ENCODE measurements at regions not wholly inside any gene's neighbourhood (a gene's known extent, or its start where the extent isn't known, plus 50 kb on each side); places are given as distances from the start of the nearest gene placed in this dataset.
A peak's percentile ranks its signal among the peaks of the same experiment; 100 is the strongest.

GRCh38 chr19:30155381-30156200, 213.6 kb downstream of the URI1 start:
- no TSS peak for BruUV-seq (replicated peaks)
- intact Hi-C loops (cut with micrococcal nuclease), result no loop called here
- Histone ChIP-seq H3K4me3 (no peak overlapping the region), H3K9me3 (replicated peaks; ENCODE audit: control insufficient read depth, insufficient read depth, low read depth, low read length) (no peaks in the 10 kb centered on the region), H4K20me1 (replicated peaks; ENCODE audit: control insufficient read depth, insufficient read depth, low read length) (no peaks in the 10 kb centered on the region), H3K79me2 (ENCODE audit: control insufficient read depth, insufficient read depth, low read length) (no peaks in the 10 kb centered on the region), H3K9ac (ENCODE audit: insufficient read depth in 1 of 2, low read depth in 2 of 2, low read length in 2 of 2) (no peak overlapping the region), H3K9me1 (ENCODE audit: control insufficient read depth, insufficient read depth, low read length) (no peaks in the 10 kb centered on the region), H2AFZ (ENCODE audit: low read depth, low read length) (no peak overlapping the region), H3K27me3 (ENCODE audit: control insufficient read depth in 2 of 2, insufficient read depth in 2 of 2, low read length in 2 of 2) (peaks cover 11 to 35% of the 10 kb centered on the region in 2 experiments; a peak in 4 of 5 replicates), H3K4me1 (replicated peaks in 1 of 2; ENCODE audit: control insufficient read depth in 2 of 2, insufficient read depth in 2 of 2, low read length in 2 of 2) (no peaks in the 10 kb centered on the region), H3K27ac (ENCODE audit: extremely low read depth, low read depth, low read length) (no peak overlapping the region), H3K36me3 (ENCODE audit: control insufficient read depth, insufficient read depth, low read length) (no peaks in the 10 kb centered on the region), H3K4me2 (ENCODE audit: insufficient read depth, low read length) (no peak overlapping the region)
- WGBS (ENCODE audit: insufficient coverage, low coverage, missing lambda C conversion rate), result 4% methylated on average over 19 of the region's 21 CpGs
- TF ChIP-seq ESRRA (IDR thresholded peaks at IDR 0.05; ENCODE audit: borderline replicate concordance, low read depth), result peak; percentile 88
- peak; percentile 57; the same call in 1 of the 2 replicates for TF ChIP-seq ZKSCAN1 (IDR thresholded peaks at IDR 0.05; ENCODE audit: low read depth, low read length)
- no peak for TF ChIP-seq ZNF224 (CRISPR knock-in tag; IDR thresholded peaks at IDR 0.05)
- TF ChIP-seq SPI1 (IDR thresholded peaks at IDR 0.05; ENCODE audit: borderline replicate concordance, low read depth, low read length), result peak; percentile 81
- TF ChIP-seq HNRNPUL1 (IDR thresholded peaks at IDR 0.05; ENCODE audit: low read length), result no peak
- in situ Hi-C loops (cut with MboI), result no loop called here
- FAIRE-seq (no peak), ATAC-seq (no peak), DNase-seq (ENCODE audit: extremely low read depth in 1 of 4, low spot score in 3 of 4) (no peak)
- ChIA-PET CTCF (ENCODE audit: low intra/inter-chr PET ratio) (no interaction called here), POLR2A (no interaction called here)

GRCh38 chr19:30156646-30157045, 214.6 kb downstream of the URI1 start:
- H3K79me2 ChIP-seq (ENCODE audit: control insufficient read depth, insufficient read depth, low read length), result no peaks in the 10 kb centered on the region
- intact Hi-C loops (cut with micrococcal nuclease), result no loop called here
- H3K36me3 ChIP-seq (ENCODE audit: control insufficient read depth, insufficient read depth, low read length), result no peaks in the 10 kb centered on the region
- WGBS (ENCODE audit: insufficient coverage, low coverage, missing lambda C conversion rate), result 1% methylated on average over 8 of the region's 8 CpGs
- no peak for ATAC-seq
- H3K9me1 ChIP-seq (ENCODE audit: control insufficient read depth, insufficient read depth, low read length), result no peaks in the 10 kb centered on the region
- FAIRE-seq, result no peak
- no peak overlapping the region for H3K9ac ChIP-seq (ENCODE audit: insufficient read depth in 1 of 2, low read depth in 2 of 2, low read length in 2 of 2)
- ChIA-PET CTCF (ENCODE audit: low intra/inter-chr PET ratio) (no interaction called here), POLR2A (no interaction called here)
- in situ Hi-C loops (cut with MboI), result no loop called here
- DNase-seq (ENCODE audit: extremely low read depth in 1 of 4, low spot score in 3 of 4), result no peak
- no peaks in the 10 kb centered on the region for H3K4me1 ChIP-seq (replicated peaks in 1 of 2; ENCODE audit: control insufficient read depth in 2 of 2, insufficient read depth in 2 of 2, low read length in 2 of 2)
- H3K27ac ChIP-seq (ENCODE audit: extremely low read depth, low read depth, low read length), result no peak overlapping the region
- TF ChIP-seq ZBTB17 (CRISPR knock-in tag; IDR thresholded peaks at IDR 0.05) (no peak), MIER1 (IDR thresholded peaks at IDR 0.05; ENCODE audit: low read depth) (no peak), ZNF224 (CRISPR knock-in tag; IDR thresholded peaks at IDR 0.05) (no peak), LARP7 (IDR thresholded peaks at IDR 0.05) (no peak), NCOA6 (IDR thresholded peaks at IDR 0.05) (no peak), SMAD4 (CRISPR knock-in tag; conservative IDR thresholded peaks at IDR 0.05) (no peak), ERF (CRISPR knock-in tag; IDR thresholded peaks at IDR 0.05) (no peak), SAFB (IDR thresholded peaks at IDR 0.05; ENCODE audit: borderline replicate concordance, low read depth, low read length) (no peak)
- TF ChIP-seq, protein P1, sequence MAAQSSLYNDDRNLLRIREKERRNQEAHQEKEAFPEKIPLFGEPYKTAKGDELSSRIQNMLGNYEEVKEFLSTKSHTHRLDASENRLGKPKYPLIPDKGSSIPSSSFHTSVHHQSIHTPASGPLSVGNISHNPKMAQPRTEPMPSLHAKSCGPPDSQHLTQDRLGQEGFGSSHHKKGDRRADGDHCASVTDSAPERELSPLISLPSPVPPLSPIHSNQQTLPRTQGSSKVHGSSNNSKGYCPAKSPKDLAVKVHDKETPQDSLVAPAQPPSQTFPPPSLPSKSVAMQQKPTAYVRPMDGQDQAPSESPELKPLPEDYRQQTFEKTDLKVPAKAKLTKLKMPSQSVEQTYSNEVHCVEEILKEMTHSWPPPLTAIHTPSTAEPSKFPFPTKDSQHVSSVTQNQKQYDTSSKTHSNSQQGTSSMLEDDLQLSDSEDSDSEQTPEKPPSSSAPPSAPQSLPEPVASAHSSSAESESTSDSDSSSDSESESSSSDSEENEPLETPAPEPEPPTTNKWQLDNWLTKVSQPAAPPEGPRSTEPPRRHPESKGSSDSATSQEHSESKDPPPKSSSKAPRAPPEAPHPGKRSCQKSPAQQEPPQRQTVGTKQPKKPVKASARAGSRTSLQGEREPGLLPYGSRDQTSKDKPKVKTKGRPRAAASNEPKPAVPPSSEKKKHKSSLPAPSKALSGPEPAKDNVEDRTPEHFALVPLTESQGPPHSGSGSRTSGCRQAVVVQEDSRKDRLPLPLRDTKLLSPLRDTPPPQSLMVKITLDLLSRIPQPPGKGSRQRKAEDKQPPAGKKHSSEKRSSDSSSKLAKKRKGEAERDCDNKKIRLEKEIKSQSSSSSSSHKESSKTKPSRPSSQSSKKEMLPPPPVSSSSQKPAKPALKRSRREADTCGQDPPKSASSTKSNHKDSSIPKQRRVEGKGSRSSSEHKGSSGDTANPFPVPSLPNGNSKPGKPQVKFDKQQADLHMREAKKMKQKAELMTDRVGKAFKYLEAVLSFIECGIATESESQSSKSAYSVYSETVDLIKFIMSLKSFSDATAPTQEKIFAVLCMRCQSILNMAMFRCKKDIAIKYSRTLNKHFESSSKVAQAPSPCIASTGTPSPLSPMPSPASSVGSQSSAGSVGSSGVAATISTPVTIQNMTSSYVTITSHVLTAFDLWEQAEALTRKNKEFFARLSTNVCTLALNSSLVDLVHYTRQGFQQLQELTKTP (IDR thresholded peaks at IDR 0.05; ENCODE audit: low read depth in 1 of 2, partially characterized antibody in 2 of 2), result no peak
- H3K4me2 ChIP-seq (ENCODE audit: insufficient read depth, low read length), result no peak overlapping the region
- no peaks in the 10 kb centered on the region for H4K20me1 ChIP-seq (replicated peaks; ENCODE audit: control insufficient read depth, insufficient read depth, low read length)
- no peak overlapping the region for H2AFZ ChIP-seq (ENCODE audit: low read depth, low read length)
- no peak overlapping the region for H3K4me3 ChIP-seq
- H3K9me3 ChIP-seq (replicated peaks; ENCODE audit: control insufficient read depth, insufficient read depth, low read depth, low read length), result no peaks in the 10 kb centered on the region
- peaks cover 8 to 35% of the 10 kb centered on the region in 2 experiments; a peak in 4 of 5 replicates for H3K27me3 ChIP-seq (ENCODE audit: control insufficient read depth in 2 of 2, insufficient read depth in 2 of 2, low read length in 2 of 2)
- BruUV-seq (replicated peaks), result no TSS peak

Measured in K562 (cell line).